WTC11 (cell line): ENCODE measurements at regions not wholly inside any gene's neighbourhood (a gene's known extent, or its start where the extent isn't known, plus 50 kb on each side); places are given as distances from the start of the nearest gene placed in this dataset.

Experiments
- ATAC-seq: fragments of 200-7000 bp; cut with Tn5 transposase; 2 replicates; pipeline ENCODE4 v1.10.0; 2021; ENCODE audit warnings: mild to moderate bottlenecking, moderate library complexity
- CTCF ChIA-PET: fragments of 300-600 bp; sonication (Branson Sonifier 250); formaldehyde crosslinking; loops from one replicate; lab custom pipeline; 2021; ENCODE audit warnings: antibody characterized with exemption; lab: Charles Lee
- POLR2A ChIA-PET: fragments of 350-600 bp; sonication (Branson Sonifier 250); formaldehyde crosslinking; loops from one replicate; lab custom pipeline; 2021; ENCODE audit warnings: antibody characterized with exemption; lab: Charles Lee
- DNase-seq: peaks from one replicate; pipeline ENCODE4 v3.0.0; 2021; ENCODE audit warnings: low spot score
- H3K27ac Mint-ChIP-seq: 2 replicates; pipeline ENCODE4 v1.8.0; 2021; ENCODE audit warnings: mixed read lengths
- H3K27me3 Mint-ChIP-seq: 2 replicates; pipeline ENCODE4 v1.8.0; 2021; ENCODE audit warnings: low read depth, mild to moderate bottlenecking, moderate library complexity, mixed read lengths
- H3K36me3 Mint-ChIP-seq: 2 replicates; pipeline ENCODE4 v1.8.0; 2021; ENCODE audit warnings: mixed read lengths
- H3K4me1 Mint-ChIP-seq: 2 replicates; pipeline ENCODE4 v1.8.0; 2022; ENCODE audit warnings: mixed read lengths
- H3K4me3 Mint-ChIP-seq: 2 replicates; pipeline ENCODE4 v1.8.0; 2021; ENCODE audit warnings: mild to moderate bottlenecking, moderate library complexity, mixed read lengths
- H3K9me3 Mint-ChIP-seq: 2 replicates; pipeline ENCODE4 v1.8.0; 2021; ENCODE audit warnings: mixed read lengths
- CREM ChIP-seq: sonication (generic); formaldehyde crosslinking; IDR thresholded peaks from 2 replicates; pipeline ENCODE4 v1.8.1; 2022; ENCODE audit warnings: mild to moderate bottlenecking, missing genetic modification reagents, moderate library complexity
- ELF4 ChIP-seq: sonication (generic); formaldehyde crosslinking; IDR thresholded peaks from 2 replicates; pipeline ENCODE4 v1.8.1; 2022; ENCODE audit warnings: low read depth, mild to moderate bottlenecking, moderate library complexity, missing genetic modification reagents
- ESRRA ChIP-seq: sonication (generic); formaldehyde crosslinking; IDR thresholded peaks from 2 replicates; pipeline ENCODE4 v1.8.1; 2022; ENCODE audit warnings: mild to moderate bottlenecking, missing genetic modification reagents, borderline replicate concordance
- ETV6 ChIP-seq: sonication (generic); formaldehyde crosslinking; IDR thresholded peaks from 2 replicates; pipeline ENCODE4 v1.8.1; 2022; ENCODE audit warnings: mild to moderate bottlenecking, missing genetic modification reagents
- IRF2 ChIP-seq: sonication (generic); formaldehyde crosslinking; IDR thresholded peaks from 2 replicates; pipeline ENCODE4 v1.8.0; 2022; ENCODE audit warnings: low read depth, missing genetic modification reagents, borderline replicate concordance
- MXD4 ChIP-seq: fragments of 250-450 bp; sonication (Bioruptor Pico); IDR thresholded peaks from 2 replicates; pipeline ENCODE4 v1.8.0; 2021; ENCODE audit warnings: mild to moderate bottlenecking, moderate library complexity, borderline replicate concordance
- NR3C1 ChIP-seq: sonication (generic); formaldehyde crosslinking; conservative IDR thresholded peaks from 2 replicates; pipeline ENCODE4 v1.8.1; 2023; ENCODE audit warnings: low read depth, mild to moderate bottlenecking, missing genetic modification reagents
- PREB ChIP-seq: sonication (generic); formaldehyde crosslinking; IDR thresholded peaks from 2 replicates; pipeline ENCODE4 v1.8.1; 2022; ENCODE audit warnings: mild to moderate bottlenecking, missing genetic modification reagents, moderate library complexity, borderline replicate concordance
- PRRX2 ChIP-seq: fragments of 250-450 bp; sonication (Bioruptor Pico); IDR thresholded peaks from 2 replicates; pipeline ENCODE4 v1.8.0; 2021; ENCODE audit warnings: mild to moderate bottlenecking
- RELA ChIP-seq: sonication (generic); formaldehyde crosslinking; IDR thresholded peaks from 2 replicates; pipeline ENCODE4 v1.8.1; 2022; ENCODE audit warnings: missing genetic modification reagents, mild to moderate bottlenecking, borderline replicate concordance
- SOX15 ChIP-seq: fragments of 250-450 bp; sonication (Bioruptor Pico); IDR thresholded peaks from 2 replicates; pipeline ENCODE4 v1.9.0; 2021; ENCODE audit warnings: mild to moderate bottlenecking
- TCF7 ChIP-seq: sonication (generic); formaldehyde crosslinking; IDR thresholded peaks from 2 replicates; pipeline ENCODE4 v1.8.0; 2022; ENCODE audit warnings: mild to moderate bottlenecking, low read depth, missing genetic modification reagents, moderate library complexity
- TEAD1 ChIP-seq: sonication (generic); formaldehyde crosslinking; IDR thresholded peaks from 2 replicates; pipeline ENCODE4 v1.8.0; 2022; ENCODE audit warnings: mild to moderate bottlenecking, missing genetic modification reagents
- USF1 ChIP-seq: sonication (generic); formaldehyde crosslinking; IDR thresholded peaks from 2 replicates; pipeline ENCODE4 v1.8.0; 2022; ENCODE audit warnings: mild to moderate bottlenecking, missing genetic modification reagents
- ZBTB43 ChIP-seq: sonication (generic); formaldehyde crosslinking; IDR thresholded peaks from 2 replicates; pipeline ENCODE4 v1.8.1; 2023; ENCODE audit warnings: mild to moderate bottlenecking, missing genetic modification reagents
- ZNF219 ChIP-seq: sonication (generic); formaldehyde crosslinking; IDR thresholded peaks from 2 replicates; pipeline ENCODE4 v1.8.0; 2023; ENCODE audit warnings: missing genetic modification reagents, mild to moderate bottlenecking, borderline replicate concordance
- ZNF416 ChIP-seq: fragments of 250-450 bp; sonication (Bioruptor Pico); IDR thresholded peaks from 2 replicates; pipeline ENCODE4 v1.9.0; 2021; ENCODE audit warnings: mild to moderate bottlenecking, inconsistent platforms

- TF ChIP-seq ZBTB43 (CRISPR knock-in tag) = no peak
Observed at GRCh38 chr6:100166956-100167355, 172.9 kb upstream of the MCHR2 start (continued).

- Mint-ChIP-seq H3K36me3 (no peaks in the 10 kb centered on the region), H3K4me1 (peaks cover 64% of the 10 kb centered on the region), H3K4me3 (no peak overlapping the region), H3K27me3 (peaks cover 25% of the 10 kb centered on the region), H3K9me3 (no peaks in the 10 kb centered on the region), H3K27ac (no peak overlapping the region)
- ATAC-seq (no peak), DNase-seq (no peak)
- POLR2A ChIA-PET = no interaction called here
- CTCF ChIA-PET = no interaction called here
- TF ChIP-seq SOX15 (CRISPR knock-in tag) = no peak
- TF ChIP-seq ZNF219 = no peak
- TF ChIP-seq NR3C1 (CRISPR knock-in tag) = no peak
- TF ChIP-seq ETV6 = no peak
- TF ChIP-seq IRF2 (CRISPR knock-in tag) = no peak
- no peak for TF ChIP-seq RELA
- no peak for TF ChIP-seq MXD4 (CRISPR knock-in tag)
- no peak for TF ChIP-seq PREB (CRISPR knock-in tag)
- TF ChIP-seq CREM (CRISPR knock-in tag) = no peak
- TF ChIP-seq ELF4 (CRISPR knock-in tag) = no peak
- TF ChIP-seq TCF7 (CRISPR knock-in tag) = no peak
Observed at GRCh38 chr6:100165442-100165841, 171.4 kb upstream of the MCHR2 start.

- DNase-seq = peak; percentile 25
Observed at GRCh38 chr6:100163035-100163434, 169.0 kb upstream of the MCHR2 start.

GRCh38 chr6:100161782-100162365 lies 167.9 kb upstream of the MCHR2 start:
- Mint-ChIP-seq H3K36me3 (no peaks in the 10 kb centered on the region), H3K9me3 (peaks cover 3% of the 10 kb centered on the region), H3K4me3 (no peak overlapping the region), H3K27ac (no peak overlapping the region), H3K4me1 (peaks cover 42% of the 10 kb centered on the region)
- CTCF ChIA-PET = interaction anchor here (1.7 kb wide), 1 partner anchor 14 kb away, joined by 4 read pairs; no protein-coding TSS in a partner anchor
- POLR2A ChIA-PET = no interaction called here
- ATAC-seq = no peak
- no peak for TF ChIP-seq ETV6
- no peak for TF ChIP-seq PRRX2 (CRISPR knock-in tag)
- TF ChIP-seq ESRRA (CRISPR knock-in tag) = no peak
- TF ChIP-seq, all 79 proteins: peak for 0
- no peak for DNase-seq
- H3K27me3 Mint-ChIP-seq = peaks cover 13% of the 10 kb centered on the region

More at GRCh38 chr6:100163035-100163434, 169.0 kb upstream of the MCHR2 start:
- peak; percentile 42 for ATAC-seq
- TF ChIP-seq TEAD1 (CRISPR knock-in tag) (0 out of 2 replicates have a peak, but pooled peaks have one; percentile 35), ZNF416 (CRISPR knock-in tag) (no peak), USF1 (CRISPR knock-in tag) (no peak)
- Mint-ChIP-seq H3K9me3 (no peaks in the 10 kb centered on the region), H3K36me3 (no peaks in the 10 kb centered on the region), H3K27me3 (peaks cover 18% of the 10 kb centered on the region), H3K4me1 (peaks cover 53% of the 10 kb centered on the region), H3K27ac (no peak overlapping the region), H3K4me3 (peak overlapping the region; percentile 6; the same call in 1 of the 2 replicates)
- ChIA-PET CTCF (interaction anchor here (1.2 to 1.7 kb wide), 2 partner anchors 13 to 56 kb away, joined by 3 to 4 read pairs; no protein-coding TSS in a partner anchor), POLR2A (no interaction called here)
